Panc1 (cell line): ENCODE measurements at regions not wholly inside any gene's neighbourhood (a gene's known extent, or its start where the extent isn't known, plus 50 kb on each side); places are given as distances from the start of the nearest gene placed in this dataset.

Source experiments
- CTCF ChIP-seq: fragments of 450-650 bp; IDR thresholded peaks from 2 replicates; pipeline ENCODE4 v1.5.1; 2017; ENCODE audit warnings: mild to moderate bottlenecking
- POLR2AphosphoS5 ChIP-seq: IDR thresholded peaks from 2 replicates; pipeline ENCODE4 v1.6.1; 2012; ENCODE audit warnings: mild to moderate bottlenecking, low read depth, low read length, moderate library complexity
- SIN3A ChIP-seq: IDR thresholded peaks from 2 replicates; pipeline ENCODE4 v1.6.1; 2012; ENCODE audit warnings: low read depth, mild to moderate bottlenecking, low read length, moderate library complexity, borderline replicate concordance; ENCODE audit not compliant: insufficient read depth
- TF ChIP-seq, protein P1 (sequence below), 2 experiments: IDR thresholded peaks; 2 replicates each; pipeline ENCODE4 v1.6.1; 2011 to 2012; ENCODE audit warnings: low read depth in 2 of 2, control low read depth in 1 of 2, low read length in 1 of 2, mild to moderate bottlenecking in 1 of 2, moderate library complexity in 1 of 2; ENCODE audit not compliant: insufficient read depth in 1 of 2

GRCh38 chr14:71754422-71755095, 177.7 kb upstream of the RGS6 start:
- no peak for TF ChIP-seq CTCF
- no peak for TF ChIP-seq POLR2AphosphoS5
- no peak for TF ChIP-seq SIN3A
- TF ChIP-seq, protein P1, sequence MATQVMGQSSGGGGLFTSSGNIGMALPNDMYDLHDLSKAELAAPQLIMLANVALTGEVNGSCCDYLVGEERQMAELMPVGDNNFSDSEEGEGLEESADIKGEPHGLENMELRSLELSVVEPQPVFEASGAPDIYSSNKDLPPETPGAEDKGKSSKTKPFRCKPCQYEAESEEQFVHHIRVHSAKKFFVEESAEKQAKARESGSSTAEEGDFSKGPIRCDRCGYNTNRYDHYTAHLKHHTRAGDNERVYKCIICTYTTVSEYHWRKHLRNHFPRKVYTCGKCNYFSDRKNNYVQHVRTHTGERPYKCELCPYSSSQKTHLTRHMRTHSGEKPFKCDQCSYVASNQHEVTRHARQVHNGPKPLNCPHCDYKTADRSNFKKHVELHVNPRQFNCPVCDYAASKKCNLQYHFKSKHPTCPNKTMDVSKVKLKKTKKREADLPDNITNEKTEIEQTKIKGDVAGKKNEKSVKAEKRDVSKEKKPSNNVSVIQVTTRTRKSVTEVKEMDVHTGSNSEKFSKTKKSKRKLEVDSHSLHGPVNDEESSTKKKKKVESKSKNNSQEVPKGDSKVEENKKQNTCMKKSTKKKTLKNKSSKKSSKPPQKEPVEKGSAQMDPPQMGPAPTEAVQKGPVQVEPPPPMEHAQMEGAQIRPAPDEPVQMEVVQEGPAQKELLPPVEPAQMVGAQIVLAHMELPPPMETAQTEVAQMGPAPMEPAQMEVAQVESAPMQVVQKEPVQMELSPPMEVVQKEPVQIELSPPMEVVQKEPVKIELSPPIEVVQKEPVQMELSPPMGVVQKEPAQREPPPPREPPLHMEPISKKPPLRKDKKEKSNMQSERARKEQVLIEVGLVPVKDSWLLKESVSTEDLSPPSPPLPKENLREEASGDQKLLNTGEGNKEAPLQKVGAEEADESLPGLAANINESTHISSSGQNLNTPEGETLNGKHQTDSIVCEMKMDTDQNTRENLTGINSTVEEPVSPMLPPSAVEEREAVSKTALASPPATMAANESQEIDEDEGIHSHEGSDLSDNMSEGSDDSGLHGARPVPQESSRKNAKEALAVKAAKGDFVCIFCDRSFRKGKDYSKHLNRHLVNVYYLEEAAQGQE (IDR thresholded peaks at IDR 0.05; ENCODE audit: insufficient read depth in 1 of 2, low read depth in 2 of 2, low read length in 1 of 2) = no peak
